HG02571 (cell line): ENCODE measurements at regions not wholly inside any gene's neighbourhood (a gene's known extent, or its start where the extent isn't known, plus 50 kb on each side); places are given as distances from the start of the nearest gene placed in this dataset.
"Not testable (repeated sequence)": the region's sequence is repeated elsewhere in the genome, so short reads cannot be mapped to it uniquely, and the experiment has no call there.

Experiments
- ATAC-seq: cut with Tn5 transposase; IDR thresholded peaks from one replicate; pipeline ENCODE4 v1.9.1; 2021; ENCODE audit warnings: mild to moderate bottlenecking, moderate library complexity; ENCODE audit not compliant: unreplicated experiment

DNA sequence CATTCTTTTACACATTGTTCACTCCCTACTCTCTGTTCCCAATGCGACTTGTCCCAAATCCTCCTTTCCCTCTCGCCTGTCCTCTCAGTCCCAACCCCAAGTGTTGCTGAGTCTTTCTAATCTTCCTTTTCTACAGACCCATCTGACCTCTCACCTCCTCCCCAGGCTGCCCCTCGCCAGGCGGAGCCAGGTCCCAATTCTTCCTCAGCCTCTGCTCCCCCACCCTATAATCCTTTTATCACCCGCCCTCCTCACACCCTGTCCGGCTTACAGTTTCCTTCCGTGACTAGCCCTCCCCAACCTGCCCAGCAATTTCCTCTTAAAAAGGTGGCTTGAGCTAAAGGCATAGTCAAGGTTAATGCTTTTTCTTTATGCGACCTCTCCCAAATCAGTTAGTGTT lies 373.4 kb downstream of the RND3 start:
- ATAC-seq: not testable (repeated sequence)

- no peak for ATAC-seq
Measured at GRCh38 chr2:150110548-150110947, 376.9 kb downstream of the RND3 start.

GRCh38 chr2:150109912-150110311 lies 377.6 kb downstream of the RND3 start:
- ATAC-seq: no peak

GRCh38 chr2:150109028-150109427 lies 378.4 kb downstream of the RND3 start:
- no peak for ATAC-seq

- ATAC-seq: no peak
Measured at GRCh38 chr2:150107816-150108215, 379.7 kb downstream of the RND3 start.

DNA sequence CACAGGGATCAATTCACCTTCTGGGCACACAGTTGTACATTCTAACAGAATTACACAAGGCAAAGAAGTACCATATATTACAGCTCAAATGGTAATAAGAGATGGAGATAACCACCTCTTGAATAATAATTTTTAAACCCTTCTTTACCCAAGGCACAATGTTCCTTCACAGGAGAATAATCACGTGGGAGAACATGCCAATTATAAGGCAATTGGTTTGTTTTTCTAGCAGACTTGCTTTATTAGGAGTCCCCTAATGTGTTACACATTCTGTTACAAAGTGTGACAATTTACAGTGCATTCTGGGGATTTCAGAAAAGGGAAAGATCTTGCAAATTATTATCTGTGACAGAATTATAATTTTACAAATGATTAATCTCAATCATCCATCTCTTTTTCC lies 380.3 kb downstream of the RND3 start:
- ATAC-seq: no peak

- ATAC-seq: no peak
Measured at GRCh38 chr2:150101947-150102346, 385.5 kb downstream of the RND3 start.

DNA sequence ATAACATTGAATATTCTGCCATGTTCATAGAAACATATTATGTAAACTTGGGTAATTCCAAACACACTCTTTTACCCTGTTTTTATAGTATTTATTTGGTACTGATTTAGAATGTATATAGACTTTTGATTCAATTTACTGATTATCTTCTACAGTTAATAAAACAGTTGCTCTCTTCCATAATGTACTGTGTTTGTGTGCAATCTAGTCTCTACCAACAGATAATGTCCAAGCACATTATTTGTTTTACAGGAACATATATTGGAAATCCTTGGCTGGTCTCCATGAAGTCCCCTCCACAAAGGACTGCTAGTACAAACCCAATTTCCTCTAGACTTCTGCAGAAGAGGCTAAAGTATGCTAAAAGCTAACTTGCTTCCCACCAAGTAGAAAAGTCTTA lies 386.6 kb downstream of the RND3 start:
- ATAC-seq: no peak

- ATAC-seq: no peak
Measured at GRCh38 chr2:150100336-150100735, 387.1 kb downstream of the RND3 start.

DNA sequence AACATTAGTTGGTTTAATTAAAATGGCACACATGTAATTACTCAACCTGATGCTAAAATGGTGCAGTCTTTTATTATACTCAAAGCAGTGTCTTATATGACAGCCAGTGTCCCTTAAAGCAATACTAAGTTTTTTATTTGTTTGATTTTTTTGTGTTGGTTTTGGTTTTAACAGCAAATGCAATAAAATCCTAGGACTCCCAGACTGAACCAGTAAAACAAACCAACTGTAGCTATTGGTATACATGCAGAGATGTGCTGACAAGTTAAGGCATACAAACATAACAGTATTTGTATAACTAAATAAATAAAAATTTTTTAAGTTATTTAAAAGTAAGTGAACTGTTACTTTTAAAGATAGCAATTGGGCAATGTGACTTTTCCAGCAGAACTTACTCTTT lies 387.7 kb downstream of the RND3 start:
- no peak for ATAC-seq

- no peak for ATAC-seq
Measured at GRCh38 chr2:150097901-150098531, 389.5 kb downstream of the RND3 start.

DNA sequence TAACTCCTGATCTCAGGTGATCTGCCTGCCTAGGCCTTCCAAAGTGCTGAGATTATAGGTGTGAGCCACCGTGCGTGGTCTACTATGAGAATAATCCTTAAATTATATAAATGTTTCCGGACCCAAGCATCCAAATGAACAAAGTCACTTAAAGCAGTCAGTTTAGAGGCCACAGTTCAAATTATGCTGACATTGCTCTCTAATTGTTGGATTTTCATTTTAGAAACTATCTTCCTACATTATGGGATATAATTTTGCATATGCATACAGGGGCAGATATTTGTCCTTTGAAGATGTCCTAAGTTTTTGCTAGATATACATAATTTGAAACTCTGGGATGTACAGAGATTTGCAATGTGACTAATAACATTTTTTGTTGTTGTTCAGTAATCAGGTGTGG lies 390.1 kb downstream of the RND3 start:
- ATAC-seq: no peak

DNA sequence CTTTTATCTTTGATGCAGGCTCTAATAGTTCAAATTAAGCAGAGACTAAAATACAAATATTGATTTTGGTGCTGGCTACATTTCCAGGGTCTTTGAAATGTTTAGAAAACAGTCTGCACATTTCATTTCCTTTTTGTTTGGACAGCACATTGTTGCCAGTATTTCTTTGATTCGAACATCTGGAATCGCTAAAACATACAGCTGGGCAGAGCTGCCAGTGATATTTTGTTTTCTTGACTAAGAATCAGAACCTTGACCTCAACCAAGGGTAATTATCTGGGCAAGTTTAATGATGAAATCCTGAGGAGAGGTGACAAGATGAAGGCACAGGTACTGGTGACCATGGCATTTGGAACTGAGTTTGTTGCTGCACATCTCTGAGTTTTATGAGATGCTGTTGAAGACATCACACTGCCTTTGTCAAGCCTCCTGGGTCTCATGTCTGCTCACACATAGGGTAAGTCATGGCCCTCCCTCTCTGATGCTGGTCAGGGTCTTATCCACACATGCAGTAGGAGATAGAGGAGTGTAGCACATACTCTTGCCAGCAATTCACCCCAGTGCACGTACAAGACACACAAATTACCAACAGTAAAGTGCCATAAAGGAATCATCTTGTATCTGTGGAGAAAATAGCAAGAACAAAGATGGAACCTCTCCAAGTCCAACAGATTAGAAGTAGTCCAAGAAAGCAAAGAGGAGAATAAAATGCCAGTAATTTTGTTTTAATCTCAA lies 391.9 kb downstream of the RND3 start:
- ATAC-seq: no peak

DNA sequence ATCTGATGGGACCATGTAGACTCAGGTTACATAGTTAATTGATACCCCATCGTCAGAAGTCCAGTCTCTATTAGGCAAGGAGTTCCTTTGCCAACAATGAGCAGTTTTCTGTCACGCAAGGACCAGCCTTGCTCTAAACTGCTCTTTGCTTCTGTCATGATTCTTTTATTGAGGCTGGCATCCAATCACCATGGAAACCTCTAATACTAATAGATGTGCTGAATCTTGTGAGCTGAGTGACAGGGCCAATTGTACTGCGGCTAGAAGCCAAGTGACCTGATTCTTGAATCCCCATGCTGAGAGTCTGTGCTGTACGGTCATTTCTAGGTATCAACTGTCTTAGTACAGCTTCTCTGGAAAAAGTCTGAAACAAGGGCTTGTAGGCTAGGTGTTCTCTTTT lies 395.6 kb downstream of the RND3 start:
- no peak for ATAC-seq

DNA sequence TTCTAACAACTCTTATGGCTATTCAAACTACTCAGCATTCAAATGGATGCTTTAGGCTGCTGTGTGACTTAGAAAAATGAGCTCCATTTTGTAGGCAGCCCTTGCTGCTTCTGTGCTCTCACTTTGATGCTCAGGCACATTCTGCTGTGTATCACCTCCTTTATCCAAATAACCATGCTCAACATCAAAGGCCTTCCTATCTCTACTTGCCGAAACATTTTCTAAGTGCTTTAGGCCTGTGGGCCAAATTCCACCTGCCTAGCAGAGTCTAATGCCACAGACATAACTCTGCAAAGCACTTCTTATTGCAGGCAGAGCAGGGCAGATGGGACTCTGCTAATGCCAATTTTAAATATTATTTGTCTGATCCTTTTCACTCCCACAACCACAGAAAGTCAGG lies 397.4 kb downstream of the RND3 start:
- ATAC-seq: no peak

DNA sequence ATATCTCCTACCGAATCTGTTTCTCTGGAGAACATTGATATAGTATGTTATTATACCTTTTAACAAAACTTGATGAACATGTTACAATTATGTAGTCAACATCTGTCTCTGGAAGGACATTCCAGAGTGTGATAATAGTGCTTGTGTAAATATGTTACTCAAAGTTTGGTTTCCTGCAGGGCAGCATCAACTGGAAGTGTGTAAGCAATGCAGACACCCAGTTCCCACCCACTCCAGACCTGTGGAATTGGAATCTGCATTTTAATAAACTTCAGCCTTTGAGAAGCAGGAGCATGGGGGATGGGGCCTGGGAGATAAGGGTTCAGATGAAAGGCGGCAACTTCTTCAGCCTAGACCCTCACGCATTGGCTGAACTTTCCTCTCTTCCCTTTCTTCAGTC lies 398.9 kb downstream of the RND3 start:
- no peak for ATAC-seq

- ATAC-seq: no peak
Measured at GRCh38 chr2:150085478-150085877, 402.0 kb downstream of the RND3 start.

GRCh38 chr2:150081775-150082481 lies 405.5 kb downstream of the RND3 start:
- no peak for ATAC-seq

DNA sequence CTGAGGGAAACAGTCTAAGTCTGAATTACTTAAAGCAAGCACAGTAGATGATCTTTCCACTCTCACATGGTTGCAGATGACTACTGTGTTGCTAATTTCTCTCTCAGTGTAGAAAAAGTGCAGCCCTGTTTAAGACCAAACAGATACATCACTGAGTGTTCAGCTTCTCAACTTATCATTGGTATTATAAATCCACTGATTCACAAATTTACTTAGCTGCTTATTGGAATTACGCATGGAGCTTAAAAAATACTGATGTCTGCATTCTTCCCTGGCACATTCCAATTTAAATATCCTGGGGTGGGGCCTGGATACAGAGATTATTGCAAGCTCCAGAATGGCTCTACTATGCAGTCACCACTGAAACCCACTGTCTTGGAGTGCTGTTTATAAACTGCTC lies 411.2 kb downstream of the RND3 start:
- ATAC-seq: no peak

DNA sequence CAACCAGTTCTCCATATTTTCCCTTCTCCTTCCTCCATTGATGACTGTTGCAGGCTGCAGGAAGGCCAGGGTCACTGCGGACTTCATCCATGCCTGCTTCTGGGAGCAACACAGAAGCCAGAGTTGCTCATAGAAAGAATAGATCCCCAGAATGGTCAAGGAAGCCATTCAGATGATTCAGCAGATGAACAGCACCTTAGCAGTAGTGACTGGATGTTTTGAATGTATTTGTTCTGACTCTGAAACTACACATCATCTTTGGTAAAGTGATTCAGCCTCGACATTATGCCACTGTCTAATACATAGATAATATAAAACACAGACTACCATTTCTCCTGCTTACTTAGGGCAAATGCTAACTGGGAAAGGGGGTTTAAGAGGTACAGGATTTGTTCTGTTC lies 411.6 kb downstream of the RND3 start:
- ATAC-seq: no peak

GRCh38 chr2:150066490-150066889 lies 421.0 kb downstream of the RND3 start:
- ATAC-seq: no peak

GRCh38 chr2:150063931-150064548 lies 423.4 kb downstream of the RND3 start:
- ATAC-seq: no peak
